Peyer's patch (tissue), 4 donors: ENCODE measurements at regions not wholly inside any gene's neighbourhood (a gene's known extent, or its start where the extent isn't known, plus 50 kb on each side); places are given as distances from the start of the nearest gene placed in this dataset.

Source experiments
- DNase-seq, 3 donors: peaks; one replicate each; pipeline ENCODE4 v3.0.0-alpha.2; 2017 to 2019
- H3K27ac ChIP-seq, 4 donors: fragments of 200-600 bp; sonication (generic); one replicate each; pipeline ENCODE4 v1.5.1; 2016 to 2019
- H3K27me3 ChIP-seq, 2 donors: fragments of 200-600 bp; sonication (generic); one replicate each; pipeline ENCODE4 v1.5.1; 2019
- H3K36me3 ChIP-seq, 3 donors: fragments of 200-600 bp; sonication (generic); one replicate each; pipeline ENCODE4 v1.5.1; 2016 to 2019
- H3K4me1 ChIP-seq, 4 donors: fragments of 200-600 bp; sonication (generic); one replicate each; pipeline ENCODE4 v1.5.1; 2016 to 2019
- H3K4me3 ChIP-seq, 4 donors: fragments of 200-600 bp; sonication (generic); 1 replicate in 3 of 4; 2 replicates in 1 of 4; pipeline ENCODE4 v1.5.1; 2016 to 2019; ENCODE audit warnings: mild to moderate bottlenecking in 1 of 4
- H3K9me3 ChIP-seq, 4 donors: fragments of 200-600 bp; sonication (generic); one replicate each; pipeline ENCODE4 v1.5.1; 2016 to 2019; ENCODE audit warnings: mild to moderate bottlenecking in 1 of 4
- CTCF ChIP-seq, 6 experiments: fragments of 450-650 bp in 4 of 6; fragments of 200-600 bp in 2 of 6; sonication (generic) in 1 of 6; IDR thresholded peaks; one replicate each; pipeline ENCODE4 v1.5.1; 2017 to 2019; ENCODE audit warnings: antibody characterized with exemption in 6 of 6, mild to moderate bottlenecking in 3 of 6, moderate library complexity in 1 of 6
- POLR2A ChIP-seq, 2 donors: fragments of 450-650 bp; IDR thresholded peaks; one replicate each; pipeline ENCODE4 v1.5.1; 2017; ENCODE audit warnings: antibody characterized with exemption in 2 of 2, mild to moderate bottlenecking in 2 of 2, moderate library complexity in 2 of 2
- small RNA-seq, 2 donors: library from RNA; depleted of rRNA; stranded (forward); fragments of <200 nt; gene quantifications; one replicate each; pipeline ENCODE3, GENCODE V24; 2016

GRCh38 chr12:41636653-41637052, 448.5 kb downstream of the PDZRN4 start:
- no peaks in the 10 kb centered on the region for H3K9me3 ChIP-seq
- H3K36me3 ChIP-seq: no peaks in the 10 kb centered on the region
- H3K4me3 ChIP-seq: no peak overlapping the region
- H3K4me1 ChIP-seq: no peaks in the 10 kb centered on the region
- no peaks in the 10 kb centered on the region for H3K27me3 ChIP-seq
- no peak for TF ChIP-seq CTCF (IDR thresholded peaks at IDR 0.05)
- TF ChIP-seq POLR2A (IDR thresholded peaks at IDR 0.05): no peak
- no peak for DNase-seq
- H3K27ac ChIP-seq: no peak overlapping the region

- no peaks in the 10 kb centered on the region for H3K36me3 ChIP-seq
- H3K4me1 ChIP-seq: no peaks in the 10 kb centered on the region
- H3K4me3 ChIP-seq: no peak overlapping the region
- no peaks in the 10 kb centered on the region for H3K9me3 ChIP-seq
- H3K27me3 ChIP-seq: no peaks in the 10 kb centered on the region
- no peak overlapping the region for H3K27ac ChIP-seq
- TF ChIP-seq POLR2A (IDR thresholded peaks at IDR 0.05) (no peak), CTCF (IDR thresholded peaks at IDR 0.05) (no peak)
- no peak for DNase-seq
These were observed 447.7 kb downstream of the PDZRN4 start for GRCh38 chr12:41635626-41636364.

- TF ChIP-seq CTCF (IDR thresholded peaks at IDR 0.05) (no peak), POLR2A (IDR thresholded peaks at IDR 0.05) (no peak)
- Histone ChIP-seq H3K36me3 (no peaks in the 10 kb centered on the region), H3K9me3 (no peaks in the 10 kb centered on the region), H3K27ac (no peak overlapping the region), H3K27me3 (no peaks in the 10 kb centered on the region), H3K4me1 (no peaks in the 10 kb centered on the region), H3K4me3 (no peak overlapping the region)
- DNase-seq: no peak
These were observed 446.0 kb downstream of the PDZRN4 start for GRCh38 chr12:41634091-41634490.

- no peak overlapping the region for H3K4me3 ChIP-seq
- no peaks in the 10 kb centered on the region for H3K27me3 ChIP-seq
- H3K4me1 ChIP-seq: no peaks in the 10 kb centered on the region
- TF ChIP-seq CTCF (IDR thresholded peaks at IDR 0.05) (no peak), POLR2A (IDR thresholded peaks at IDR 0.05) (no peak)
- H3K9me3 ChIP-seq: no peaks in the 10 kb centered on the region
- no peak for DNase-seq
- H3K36me3 ChIP-seq: no peaks in the 10 kb centered on the region
- no peak overlapping the region for H3K27ac ChIP-seq
These were observed 441.5 kb downstream of the PDZRN4 start for GRCh38 chr12:41629611-41630010.

GRCh38 chr12:41627476-41627875, 439.4 kb downstream of the PDZRN4 start:
- Histone ChIP-seq H3K27ac (no peak overlapping the region), H3K36me3 (no peaks in the 10 kb centered on the region), H3K4me3 (no peak overlapping the region), H3K4me1 (no peaks in the 10 kb centered on the region), H3K9me3 (no peaks in the 10 kb centered on the region), H3K27me3 (no peaks in the 10 kb centered on the region)
- no peak for TF ChIP-seq CTCF (IDR thresholded peaks at IDR 0.05)
- no peak for DNase-seq

- H3K4me3 ChIP-seq: no peak overlapping the region
- H3K27me3 ChIP-seq: no peaks in the 10 kb centered on the region
- DNase-seq: no peak
- H3K4me1 ChIP-seq: no peaks in the 10 kb centered on the region
- H3K27ac ChIP-seq: no peak overlapping the region
- no peaks in the 10 kb centered on the region for H3K9me3 ChIP-seq
- TF ChIP-seq POLR2A (IDR thresholded peaks at IDR 0.05): no peak
- H3K36me3 ChIP-seq: no peaks in the 10 kb centered on the region
These were observed 436.5 kb downstream of the PDZRN4 start for GRCh38 chr12:41624571-41624970.

Small RNA genes in the stretch of these regions (small RNA-seq; reads per million reads assigned to genes)
- 0 reads per million in 2 donors for gene RNA5SP360
